SK-N-SH (cell line): ENCODE measurements at regions not wholly inside any gene's neighbourhood (a gene's known extent, or its start where the extent isn't known, plus 50 kb on each side); places are given as distances from the start of the nearest gene placed in this dataset.

Experiments used
- CTCF ChIP-seq: fragments of 200-600 bp; sonication (generic); IDR thresholded peaks from 2 replicates; pipeline ENCODE4 v1.6.1; 2017; ENCODE audit warnings: antibody characterized with exemption, mild to moderate bottlenecking, moderate library complexity
- JUND ChIP-seq: IDR thresholded peaks from 2 replicates; pipeline ENCODE4 v1.4.0; 2012
- POLR2AphosphoS5 ChIP-seq: IDR thresholded peaks from 2 replicates; pipeline ENCODE4 v1.6.1; 2012; ENCODE audit warnings: low read depth, low read length

- TF ChIP-seq CTCF (no peak), JUND (no peak), POLR2AphosphoS5 (no peak)
Observed at GRCh38 chr17:83177611-83178532, 98.5 kb downstream of the METRNL start.
